HCT116 (cell line): ENCODE measurements at regions not wholly inside any gene's neighbourhood (a gene's known extent, or its start where the extent isn't known, plus 50 kb on each side); places are given as distances from the start of the nearest gene placed in this dataset.

ENCODE experiments used
- ATAC-seq: fragments of 200-7000 bp; cut with Tn5 transposase; 2 replicates; pipeline ENCODE4 v1.9.1; 2020; ENCODE audit warnings: mild to moderate bottlenecking, moderate library complexity
- BruUV-seq: library from RNA; stranded (reverse); fragments of 400-500 nt; replicated peaks from 2 replicates; lab custom pipeline; 2021; lab: Mats Ljungman, UMichigan
- CTCF ChIA-PET: fragments of 300-600 bp; sonication (Branson Sonifier 250); formaldehyde crosslinking; loops from one replicate; lab custom pipeline; 2021; ENCODE audit warnings: antibody characterized with exemption; lab: Charles Lee
- POLR2A ChIA-PET: fragments of 300-600, 350-600 bp; sonication (Branson Sonifier 250); formaldehyde crosslinking; loops from one replicate; lab custom pipeline; 2021; ENCODE audit warnings: antibody characterized with exemption; lab: Charles Lee
- RAD21 ChIA-PET, 2 experiments: fragments of 300-600 bp; sonication (Branson Sonifier 250); formaldehyde crosslinking; loops; one replicate each; lab custom pipeline; 2023; ENCODE audit warnings: low total read pairs in 2 of 2; ENCODE audit not compliant: uncharacterized antibody in 2 of 2, unreplicated experiment in 2 of 2, low non-redundant PET in 1 of 2; lab: Charles Lee
- DNase-seq: peaks from one replicate; pipeline ENCODE4 v3.0.0-alpha.2; 2010; ENCODE audit warnings: low read depth, low spot score
- H2AFZ ChIP-seq: fragments of 200-600 bp; shearing (Covaris generic), sonication (generic); 2 replicates; pipeline ENCODE4 v1.6.1; 2017; ENCODE audit warnings: low read depth, mixed run types, mixed read lengths, antibody characterized with exemption, low read length; ENCODE audit not compliant: poor library complexity, severe bottlenecking
- H3K27ac ChIP-seq: 2 replicates; pipeline ENCODE4 v1.5.1; 2012; ENCODE audit warnings: low read depth, low read length
- H3K27me3 ChIP-seq: fragments of 200-600 bp; sonication (generic); 2 replicates; pipeline ENCODE4 v1.6.1; 2016; ENCODE audit warnings: mixed run types, low read length, mixed read lengths; ENCODE audit not compliant: insufficient read depth
- H3K36me3 ChIP-seq, 2 experiments: fragments of 200-500 bp in 1 of 2; fragments of 200-600 bp in 1 of 2; sonication (Bioruptor generic) in 1 of 2; sonication (generic) in 1 of 2; 2 replicates each; pipeline versions ENCODE4 v1.5.1 to v1.6.1; 2014 to 2016; ENCODE audit warnings: low read length in 2 of 2, inconsistent platforms in 1 of 2, mixed read lengths in 1 of 2, mixed run types in 1 of 2; ENCODE audit not compliant: insufficient read depth in 2 of 2, control insufficient read depth in 1 of 2
- H3K4me1 ChIP-seq, 2 experiments: fragments of 200-600 bp in 1 of 2; sonication (generic) in 1 of 2; 2 replicates each; pipeline versions ENCODE4 v1.5.1 to v1.6.1; 2012 to 2017; ENCODE audit warnings: low read length in 2 of 2, inconsistent platforms in 1 of 2, mild to moderate bottlenecking in 1 of 2, mixed read lengths in 1 of 2, mixed run types in 1 of 2, moderate library complexity in 1 of 2; ENCODE audit not compliant: insufficient read depth in 2 of 2, control insufficient read depth in 1 of 2
- H3K4me2 ChIP-seq: fragments of 200-600 bp; sonication (generic); 2 replicates; pipeline ENCODE4 v1.6.1; 2017; ENCODE audit warnings: mixed run types, low read length, mixed read lengths
- H3K4me3 ChIP-seq, 2 experiments: fragments of 200-600 bp in 1 of 2; sonication (generic) in 1 of 2; replicated peaks in 1 of 2; 2 replicates each; pipeline ENCODE4 v1.5.1; 2011 to 2016; ENCODE audit warnings: low read length in 2 of 2, control low read depth in 1 of 2, low read depth in 1 of 2, mild to moderate bottlenecking in 1 of 2, mixed read lengths in 1 of 2, mixed run types in 1 of 2
- H3K79me2 ChIP-seq: fragments of 200-600 bp; sonication (generic); 2 replicates; pipeline ENCODE4 v1.6.1; 2017; ENCODE audit warnings: mild to moderate bottlenecking, mixed run types, low read length, moderate library complexity, mixed read lengths; ENCODE audit not compliant: insufficient read depth
- H3K9ac ChIP-seq: fragments of 200-600 bp; sonication (generic); 2 replicates; pipeline ENCODE4 v1.6.1; 2016; ENCODE audit warnings: low read length, mixed read lengths
- H3K9me2 ChIP-seq: fragments of 200-600 bp; sonication (generic), shearing (Covaris generic); 2 replicates; pipeline ENCODE4 v1.6.1; 2017; ENCODE audit warnings: mixed run types, mild to moderate bottlenecking, moderate library complexity; ENCODE audit not compliant: insufficient read depth
- H3K9me3 ChIP-seq, 2 experiments: fragments of 200-500 bp in 1 of 2; fragments of 200-600 bp in 1 of 2; sonication (Bioruptor generic) in 1 of 2; sonication (generic) in 1 of 2; 2 replicates each; pipeline ENCODE4 v1.6.1; 2014 to 2017; ENCODE audit warnings: low read length in 2 of 2, mixed read lengths in 2 of 2, inconsistent platforms in 1 of 2, low read depth in 1 of 2, mild to moderate bottlenecking in 1 of 2, mixed run types in 1 of 2, moderate library complexity in 1 of 2; ENCODE audit not compliant: control insufficient read depth in 1 of 2, insufficient read depth in 1 of 2
- H4K20me1 ChIP-seq: fragments of 200-600 bp; sonication (generic), shearing (Covaris generic); 2 replicates; pipeline ENCODE4 v1.6.1; 2017; ENCODE audit warnings: mixed run types, mild to moderate bottlenecking, moderate library complexity; ENCODE audit not compliant: insufficient read depth
- ATF3 ChIP-seq: IDR thresholded peaks from 2 replicates; pipeline ENCODE4 v1.6.1; 2012
- CBX3 ChIP-seq: IDR thresholded peaks from 2 replicates; pipeline ENCODE4 v1.6.1; 2012; ENCODE audit warnings: low read depth
- CEBPB ChIP-seq: IDR thresholded peaks from 2 replicates; pipeline ENCODE4 v1.6.1; 2012; ENCODE audit warnings: low read depth
- CTCF ChIP-seq, 3 experiments: fragments of 200-600 bp in 1 of 3; sonication (generic) in 1 of 3; IDR thresholded peaks in 2 of 3; conservative IDR thresholded peaks in 1 of 3; 2 replicates each; pipeline ENCODE4 v1.5.1; 2012 to 2017; ENCODE audit warnings: low read depth in 2 of 3, low read length in 2 of 3, antibody characterized with exemption in 1 of 3, borderline replicate concordance in 1 of 3, control low read depth in 1 of 3, mild to moderate bottlenecking in 1 of 3, mixed read lengths in 1 of 3, mixed run types in 1 of 3, moderate library complexity in 1 of 3; ENCODE audit not compliant: insufficient read depth in 1 of 3
- ELF1 ChIP-seq: IDR thresholded peaks from 2 replicates; pipeline ENCODE4 v1.6.1; 2012; ENCODE audit warnings: low read depth, borderline replicate concordance
- EZH2phosphoT487 ChIP-seq: fragments of 200-600 bp; IDR thresholded peaks from 2 replicates; pipeline ENCODE4 v1.6.1; 2018; ENCODE audit warnings: antibody characterized with exemption, borderline replicate concordance
- FOSL1 ChIP-seq: IDR thresholded peaks from 2 replicates; pipeline ENCODE4 v1.6.1; 2012; ENCODE audit warnings: low read depth
- JUND ChIP-seq: IDR thresholded peaks from 2 replicates; pipeline ENCODE4 v1.6.1; 2012
- POLR2A ChIP-seq: IDR thresholded peaks from 2 replicates; pipeline ENCODE4 v1.7.0; 2011; ENCODE audit warnings: borderline replicate concordance; ENCODE audit not compliant: insufficient read depth, insufficient read length; ENCODE audit errors: extremely low read depth
- POLR2AphosphoS5 ChIP-seq: IDR thresholded peaks from 2 replicates; pipeline ENCODE4 v1.6.1; 2011; ENCODE audit warnings: mild to moderate bottlenecking, low read depth, low read length, moderate library complexity
- RAD21 ChIP-seq: IDR thresholded peaks from 2 replicates; pipeline ENCODE4 v1.6.1; 2012; ENCODE audit warnings: low read depth, mild to moderate bottlenecking
- REST ChIP-seq: IDR thresholded peaks from 2 replicates; pipeline ENCODE4 v1.6.1; 2012; ENCODE audit warnings: low read depth
- SP1 ChIP-seq: IDR thresholded peaks from 2 replicates; pipeline ENCODE4 v1.6.1; 2012; ENCODE audit warnings: low read depth
- SRF ChIP-seq: IDR thresholded peaks from 2 replicates; pipeline ENCODE4 v1.6.1; 2012; ENCODE audit warnings: low read depth
- TCF7L2 ChIP-seq: IDR thresholded peaks from 2 replicates; pipeline ENCODE4 v1.7.0; 2011; ENCODE audit warnings: borderline replicate concordance, inconsistent platforms; ENCODE audit not compliant: insufficient read depth, insufficient read length; ENCODE audit errors: extremely low read depth
- YY1 ChIP-seq: IDR thresholded peaks from 2 replicates; pipeline ENCODE4 v1.6.1; 2011; ENCODE audit warnings: low read length, low read depth, moderate library complexity, mild to moderate bottlenecking; ENCODE audit not compliant: insufficient replicate concordance; ENCODE audit errors: extremely low read depth
- ZBTB33 ChIP-seq: IDR thresholded peaks from 2 replicates; pipeline ENCODE4 v1.6.1; 2011; ENCODE audit warnings: mild to moderate bottlenecking, low read length, moderate library complexity; ENCODE audit not compliant: insufficient replicate concordance; ENCODE audit errors: extremely low read depth
- ZFX ChIP-seq: fragments of 450-650 bp; IDR thresholded peaks from 2 replicates; pipeline ENCODE4 v1.6.1; 2017
- ZNF274 ChIP-seq: fragments of 200-500 bp; sonication (Bioruptor generic); IDR thresholded peaks from 2 replicates; pipeline ENCODE4 v1.6.1; 2014; ENCODE audit warnings: mild to moderate bottlenecking, low read depth, low read length, inconsistent platforms
- intact Hi-C: fragments of 100-400 bp; cut with micrococcal nuclease; formaldehyde crosslinking; loops from 2 replicates; pipeline ENCODE4 v1.10.0; 2022

GRCh38 chr1:244128591-244129383 is 77.7 kb downstream of the ZBTB18 start:
- H2AFZ ChIP-seq: no peak overlapping the region
- no peaks in the 10 kb centered on the region for H3K9me2 ChIP-seq
- H3K4me2 ChIP-seq: no peak overlapping the region
- H4K20me1 ChIP-seq: no peaks in the 10 kb centered on the region
- ATAC-seq (no peak), DNase-seq (no peak)
- POLR2A ChIA-PET: no interaction called here
- RAD21 ChIA-PET: no interaction called here
- no peak for TF ChIP-seq POLR2A
- TF ChIP-seq JUND: no peak
- TF ChIP-seq CEBPB: no peak
- TF ChIP-seq ATF3: no peak
- TF ChIP-seq TCF7L2: no peak
- TF ChIP-seq ZNF274: no peak
- TF ChIP-seq FOSL1: no peak
- no peak for TF ChIP-seq YY1
- no peak for TF ChIP-seq REST
- TF ChIP-seq CTCF (IDR thresholded peaks at IDR 0.05 in 2 of 3, conservative IDR thresholded peaks at IDR 0.05 in 1 of 3; ENCODE audit: borderline replicate concordance in 1 of 3, insufficient read depth in 1 of 3, low read depth in 2 of 3, low read length in 2 of 3): no peak
- no peak for TF ChIP-seq ZBTB33
- TF ChIP-seq ZFX: no peak
- TF ChIP-seq CBX3: no peak
- TF ChIP-seq EZH2phosphoT487: no peak
- TF ChIP-seq SP1: no peak
- TF ChIP-seq POLR2AphosphoS5: no peak
- no peak for TF ChIP-seq SRF
- TF ChIP-seq ELF1: no peak
- no peak for TF ChIP-seq RAD21
- no peaks in the 10 kb centered on the region for H3K9me3 ChIP-seq
- H3K4me3 ChIP-seq: no peak overlapping the region
- intact Hi-C loops: no loop called here
- no TSS peak for BruUV-seq
- peaks cover 77% of the 10 kb centered on the region for H3K27me3 ChIP-seq
- H3K27ac ChIP-seq: no peak overlapping the region
- CTCF ChIA-PET: interaction anchor here (0.6 kb wide), 1 partner anchor 367 kb away, joined by 5 read pairs; no protein-coding TSS in a partner anchor
- H3K79me2 ChIP-seq: no peaks in the 10 kb centered on the region
- H3K9ac ChIP-seq: no peak overlapping the region
- no peaks in the 10 kb centered on the region for H3K36me3 ChIP-seq
- no peaks in the 10 kb centered on the region for H3K4me1 ChIP-seq
